ENCODE measurements at regions not wholly inside any gene's neighbourhood (a gene's known extent, or its start where the extent isn't known, plus 50 kb on each side); places are given as distances from the start of the nearest gene placed in this dataset.

- TF ChIP-seq, protein P1, sequence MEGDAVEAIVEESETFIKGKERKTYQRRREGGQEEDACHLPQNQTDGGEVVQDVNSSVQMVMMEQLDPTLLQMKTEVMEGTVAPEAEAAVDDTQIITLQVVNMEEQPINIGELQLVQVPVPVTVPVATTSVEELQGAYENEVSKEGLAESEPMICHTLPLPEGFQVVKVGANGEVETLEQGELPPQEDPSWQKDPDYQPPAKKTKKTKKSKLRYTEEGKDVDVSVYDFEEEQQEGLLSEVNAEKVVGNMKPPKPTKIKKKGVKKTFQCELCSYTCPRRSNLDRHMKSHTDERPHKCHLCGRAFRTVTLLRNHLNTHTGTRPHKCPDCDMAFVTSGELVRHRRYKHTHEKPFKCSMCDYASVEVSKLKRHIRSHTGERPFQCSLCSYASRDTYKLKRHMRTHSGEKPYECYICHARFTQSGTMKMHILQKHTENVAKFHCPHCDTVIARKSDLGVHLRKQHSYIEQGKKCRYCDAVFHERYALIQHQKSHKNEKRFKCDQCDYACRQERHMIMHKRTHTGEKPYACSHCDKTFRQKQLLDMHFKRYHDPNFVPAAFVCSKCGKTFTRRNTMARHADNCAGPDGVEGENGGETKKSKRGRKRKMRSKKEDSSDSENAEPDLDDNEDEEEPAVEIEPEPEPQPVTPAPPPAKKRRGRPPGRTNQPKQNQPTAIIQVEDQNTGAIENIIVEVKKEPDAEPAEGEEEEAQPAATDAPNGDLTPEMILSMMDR (IDR thresholded peaks at IDR 0.05; ENCODE audit: low read length), result no peak
- no peak for TF ChIP-seq EZH2phosphoT487 (IDR thresholded peaks at IDR 0.05; ENCODE audit: low read length)
- no peak for TF ChIP-seq EZH2 (optimal IDR thresholded peaks at IDR 0.05; ENCODE audit: low read depth, low read length)
Observed at GRCh38 chr12:88750867-88751543, 170.7 kb upstream of the KITLG start.

Data from MM.1S (cell line).